ENCODE measurements at regions not wholly inside any gene's neighbourhood (a gene's known extent, or its start where the extent isn't known, plus 50 kb on each side); places are given as distances from the start of the nearest gene placed in this dataset.

DNA sequence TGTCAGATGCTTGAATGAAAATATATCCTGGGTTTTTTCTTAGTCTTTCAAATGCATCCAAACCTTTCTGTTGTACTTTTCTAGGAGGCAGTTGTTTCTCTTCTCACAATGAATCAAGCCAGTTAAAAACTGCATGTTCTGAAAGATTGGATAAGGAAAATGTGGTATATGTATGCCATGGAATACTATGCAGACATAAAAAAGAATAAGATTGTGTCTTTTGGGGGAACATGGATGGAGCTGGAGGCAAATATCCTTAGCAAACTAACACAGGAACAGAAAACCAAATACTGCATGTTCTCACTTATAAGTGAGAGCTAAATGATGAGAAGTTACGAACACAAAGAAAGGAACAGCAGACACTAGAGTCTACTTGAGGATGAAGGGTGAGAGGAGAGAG lies 51.7 kb upstream of the MAPK4 start:
- no peak for TF ChIP-seq EZH2 (IDR thresholded peaks at IDR 0.05; ENCODE audit: insufficient read depth, poor library complexity, severe bottlenecking)
- no peak for TF ChIP-seq EZH2phosphoT487 (IDR thresholded peaks at IDR 0.05; ENCODE audit: insufficient read depth, low read depth)
- no peak for DNase-seq

DNA sequence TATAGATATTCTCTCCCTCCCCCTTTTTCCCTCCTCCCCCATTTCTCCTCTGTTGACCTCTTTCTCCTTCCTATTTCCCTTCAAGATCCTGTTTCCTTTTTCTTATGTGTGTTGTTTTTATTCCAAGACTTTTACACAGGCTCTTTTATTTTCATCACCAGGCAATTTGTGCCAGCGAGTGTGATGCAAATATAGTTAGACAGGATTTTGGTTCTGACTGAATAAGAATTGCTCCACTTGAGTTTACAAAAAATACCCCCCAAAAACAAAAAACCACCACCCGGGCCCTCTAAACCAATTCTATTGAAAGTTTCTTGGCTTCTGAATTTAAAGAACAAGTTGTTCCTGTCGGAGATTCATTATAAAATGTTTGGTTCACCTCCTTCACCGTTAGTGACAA lies 50.9 kb upstream of the MAPK4 start:
- Histone ChIP-seq H3K9me2 (ENCODE audit: insufficient read depth) (no peaks in the 10 kb centered on the region), H3F3A (ENCODE audit: insufficient read depth) (no peaks in the 10 kb centered on the region), H3K27ac (no peak overlapping the region), H3K9me3 (ENCODE audit: low read depth) (no peaks in the 10 kb centered on the region), H3K4me3 (no peak overlapping the region), H2AFZ (no peak overlapping the region), H3K9ac (no peak overlapping the region), H3K79me2 (ENCODE audit: insufficient read depth) (no peaks in the 10 kb centered on the region), H4K20me1 (ENCODE audit: insufficient read depth) (no peaks in the 10 kb centered on the region), H3K36me3 (ENCODE audit: low read depth) (no peaks in the 10 kb centered on the region), H3K27me3 (replicated peaks; ENCODE audit: insufficient read depth) (no peaks in the 10 kb centered on the region), H3K4me1 (ENCODE audit: insufficient read depth) (no peaks in the 10 kb centered on the region), H3K4me2 (ENCODE audit: unreplicated experiment) (no peak overlapping the region)
- DNase-seq, result no peak
- in situ Hi-C loops (cut with MboI), result no loop called here
- no peak for TF ChIP-seq EZH2phosphoT487 (IDR thresholded peaks at IDR 0.05; ENCODE audit: insufficient read depth, low read depth)
- 11 to 16% methylated on average over 4 of the region's 4 CpGs for WGBS, 2 experiments (ENCODE audit: low coverage in 1 of 2, low lambda C conversion rate in 2 of 2, missing lambda C conversion rate in 2 of 2)

More for the DNA sequence above, 51.7 kb upstream of the MAPK4 start:
- H3K79me2 ChIP-seq (ENCODE audit: insufficient read depth), result no peaks in the 10 kb centered on the region
- no peaks in the 10 kb centered on the region for H3K36me3 ChIP-seq (ENCODE audit: low read depth)
- no peak overlapping the region for H3K4me2 ChIP-seq (ENCODE audit: unreplicated experiment)
- no peaks in the 10 kb centered on the region for H3K27me3 ChIP-seq (replicated peaks; ENCODE audit: insufficient read depth)
- H3K9me3 ChIP-seq (ENCODE audit: low read depth), result no peaks in the 10 kb centered on the region
- no peaks in the 10 kb centered on the region for H3K9me2 ChIP-seq (ENCODE audit: insufficient read depth)
- H4K20me1 ChIP-seq (ENCODE audit: insufficient read depth), result no peaks in the 10 kb centered on the region
- no peak overlapping the region for H3K27ac ChIP-seq
- H3K9ac ChIP-seq, result no peak overlapping the region
- WGBS, 2 experiments (ENCODE audit: low coverage in 1 of 2, low lambda C conversion rate in 2 of 2, missing lambda C conversion rate in 2 of 2), result 56 to 83% methylated on average over 1 of the region's 1 CpG
- H3K4me1 ChIP-seq (ENCODE audit: insufficient read depth), result no peaks in the 10 kb centered on the region
- in situ Hi-C loops (cut with MboI), result no loop called here
- no peaks in the 10 kb centered on the region for H3F3A ChIP-seq (ENCODE audit: insufficient read depth)
- no peak overlapping the region for H2AFZ ChIP-seq
- no peak overlapping the region for H3K4me3 ChIP-seq

Data from GM23248 (cell line).